IPS DF 6.9 (cell line): ENCODE measurements at regions not wholly inside any gene's neighbourhood (a gene's known extent, or its start where the extent isn't known, plus 50 kb on each side); places are given as distances from the start of the nearest gene placed in this dataset.

ENCODE experiments used
- DNase-seq: peaks from one replicate; pipeline ENCODE4 v3.0.0-alpha.2; 2013; ENCODE audit warnings: low read depth, low spot score
- H3K27ac ChIP-seq: one replicate; pipeline ENCODE4 v1.5.1; 2013; ENCODE audit warnings: low read length, control low read depth
- H3K27me3 ChIP-seq: 2 replicates; pipeline ENCODE4 v1.6.1; 2013; ENCODE audit warnings: mild to moderate bottlenecking, low read length; ENCODE audit not compliant: control insufficient read depth, insufficient read depth
- H3K36me3 ChIP-seq: 2 replicates; pipeline ENCODE4 v1.6.1; 2013; ENCODE audit warnings: low read length; ENCODE audit not compliant: control insufficient read depth, insufficient read depth
- H3K4me1 ChIP-seq: 2 replicates; pipeline ENCODE4 v1.6.1; 2013; ENCODE audit warnings: low read length; ENCODE audit not compliant: control insufficient read depth, insufficient read depth
- H3K4me3 ChIP-seq: 2 replicates; pipeline ENCODE4 v1.5.1; 2013; ENCODE audit warnings: mild to moderate bottlenecking, low read length
- H3K9me3 ChIP-seq: 2 replicates; pipeline ENCODE4 v1.6.1; 2013; ENCODE audit warnings: low read length, inconsistent platforms; ENCODE audit not compliant: control insufficient read depth, insufficient read depth
- WGBS: extraction: QIAGEN DNeasy Blood & Tissue Kit; methylation state at CpG from one replicate; pipeline ENCODE4 v1.1.7; 2013; ENCODE audit warnings: mixed read lengths, missing lambda C conversion rate; ENCODE audit not compliant: insufficient read length, insufficient coverage; 5-methylcytosine and 5-hydroxymethylcytosine counted together

GRCh38 chr11:130526846-130527245 is 78.4 kb downstream of the ADAMTS15 start:
- no CpG with 5 or more reads among the region's 3 CpGs for WGBS
- DNase-seq, result no peak
- H3K36me3 ChIP-seq, result no peaks in the 10 kb centered on the region
- H3K27ac ChIP-seq, result no peak overlapping the region
- H3K9me3 ChIP-seq, result no peaks in the 10 kb centered on the region
- no peak overlapping the region for H3K4me3 ChIP-seq
- H3K4me1 ChIP-seq, result peaks cover 4% of the 10 kb centered on the region; the same call in 1 of the 2 replicates
- no peaks in the 10 kb centered on the region for H3K27me3 ChIP-seq

- no peaks in the 10 kb centered on the region for H3K36me3 ChIP-seq
- no peaks in the 10 kb centered on the region for H3K27me3 ChIP-seq
- WGBS, result no CpG with 5 or more reads among the region's 5 CpGs
- peaks cover 4% of the 10 kb centered on the region; the same call in 1 of the 2 replicates for H3K4me1 ChIP-seq
- H3K27ac ChIP-seq, result no peak overlapping the region
- no peak overlapping the region for H3K4me3 ChIP-seq
- H3K9me3 ChIP-seq, result no peaks in the 10 kb centered on the region
- no peak for DNase-seq
Measured at GRCh38 chr11:130527636-130528297, 79.3 kb downstream of the ADAMTS15 start.

- no CpG with 5 or more reads among the region's 16 CpGs for WGBS
- no peaks in the 10 kb centered on the region; the same call in 1 of the 2 replicates for H3K4me1 ChIP-seq
- DNase-seq, result no peak
- H3K4me3 ChIP-seq, result no peak overlapping the region
- no peaks in the 10 kb centered on the region for H3K36me3 ChIP-seq
- no peaks in the 10 kb centered on the region for H3K9me3 ChIP-seq
- H3K27ac ChIP-seq, result no peak overlapping the region
- no peaks in the 10 kb centered on the region for H3K27me3 ChIP-seq
Measured at GRCh38 chr11:130528298-130529261, 80.1 kb downstream of the ADAMTS15 start.

DNA sequence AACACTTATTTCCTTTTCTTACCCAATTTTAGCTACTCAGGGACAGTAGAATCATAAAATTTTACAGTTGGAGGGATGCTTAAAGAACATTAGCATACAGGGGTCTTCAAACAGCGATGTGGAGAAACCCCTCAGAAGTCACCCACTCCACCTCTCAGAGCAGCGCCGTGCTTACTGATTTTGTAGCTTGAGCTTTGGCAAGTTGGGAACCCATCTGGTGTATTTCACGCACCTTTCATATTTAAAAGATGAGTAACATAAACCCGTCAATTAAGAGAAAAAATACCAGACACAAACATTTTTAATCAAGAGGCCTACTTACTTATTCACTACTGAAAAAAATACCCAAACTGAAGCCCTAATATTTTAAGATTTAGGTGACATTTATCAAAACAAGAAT is 80.9 kb downstream of the ADAMTS15 start:
- no peaks in the 10 kb centered on the region for H3K9me3 ChIP-seq
- H3K4me1 ChIP-seq, result no peaks in the 10 kb centered on the region
- DNase-seq, result no peak
- no peak overlapping the region for H3K4me3 ChIP-seq
- no peak overlapping the region for H3K27ac ChIP-seq
- no peaks in the 10 kb centered on the region for H3K27me3 ChIP-seq
- no peaks in the 10 kb centered on the region for H3K36me3 ChIP-seq
- WGBS, result no CpG with 5 or more reads among the region's 5 CpGs

DNA sequence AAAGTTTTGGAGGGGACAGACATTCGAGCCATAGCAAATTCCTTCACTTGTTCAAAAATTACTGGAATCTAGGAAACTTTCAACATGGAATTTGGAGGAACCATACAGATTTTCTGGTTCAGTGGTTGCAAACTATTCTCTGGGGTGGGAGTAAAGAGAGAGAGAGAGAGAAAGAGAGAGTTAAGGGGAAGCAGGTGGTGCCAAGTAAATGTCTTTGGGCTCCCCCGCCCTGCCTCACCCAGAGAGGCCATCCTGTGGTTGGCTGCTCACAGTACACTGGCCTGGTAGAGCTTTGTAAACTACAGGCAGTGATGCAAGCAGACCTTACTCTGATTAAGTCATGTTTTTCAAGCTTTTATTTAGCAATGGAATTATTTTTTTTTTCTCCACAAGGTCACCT is 82.6 kb downstream of the ADAMTS15 start:
- no CpG with 5 or more reads among the region's 2 CpGs for WGBS
- Histone ChIP-seq H3K4me3 (no peak overlapping the region), H3K27ac (no peak overlapping the region), H3K36me3 (no peaks in the 10 kb centered on the region), H3K9me3 (no peaks in the 10 kb centered on the region), H3K27me3 (no peaks in the 10 kb centered on the region), H3K4me1 (no peaks in the 10 kb centered on the region)
- DNase-seq, result no peak

DNA sequence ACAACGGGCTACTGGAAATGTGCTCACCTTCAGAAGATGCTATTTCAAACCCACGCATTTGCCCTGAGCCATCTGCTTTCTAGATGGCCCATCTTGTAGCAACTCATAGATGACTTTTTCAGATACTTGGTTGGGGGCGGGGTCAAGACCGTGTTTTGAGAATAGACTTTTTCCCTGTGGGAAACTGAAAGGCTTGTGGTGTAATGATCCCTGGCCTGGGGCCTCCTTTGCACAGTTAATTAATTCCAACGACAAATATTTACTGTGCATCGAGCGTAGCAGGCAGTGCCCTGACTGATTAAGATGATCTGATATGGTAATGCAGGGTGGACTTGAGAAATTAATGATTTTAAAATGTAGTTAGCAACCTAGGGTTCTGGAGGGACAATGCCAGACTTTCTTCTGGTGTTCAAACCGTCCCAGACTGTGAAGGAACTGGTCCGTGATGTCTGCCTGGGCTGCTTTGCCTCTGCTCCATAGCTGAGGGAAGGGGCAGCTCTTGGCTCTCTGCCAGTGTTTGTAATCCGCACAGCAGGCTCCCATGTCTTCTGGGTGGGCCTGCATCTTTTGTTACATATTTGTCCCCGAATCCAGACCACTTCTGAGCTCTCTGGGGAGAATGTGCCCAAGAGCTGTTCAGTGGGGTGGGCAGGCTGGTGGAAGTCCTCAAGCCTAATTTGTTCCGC is 84.8 kb downstream of the ADAMTS15 start:
- WGBS, result no CpG with 5 or more reads among the region's 12 CpGs
- Histone ChIP-seq H3K36me3 (no peaks in the 10 kb centered on the region), H3K27me3 (no peaks in the 10 kb centered on the region), H3K4me3 (no peak overlapping the region), H3K9me3 (no peaks in the 10 kb centered on the region), H3K27ac (no peak overlapping the region), H3K4me1 (no peaks in the 10 kb centered on the region)
- DNase-seq, result no peak

DNA sequence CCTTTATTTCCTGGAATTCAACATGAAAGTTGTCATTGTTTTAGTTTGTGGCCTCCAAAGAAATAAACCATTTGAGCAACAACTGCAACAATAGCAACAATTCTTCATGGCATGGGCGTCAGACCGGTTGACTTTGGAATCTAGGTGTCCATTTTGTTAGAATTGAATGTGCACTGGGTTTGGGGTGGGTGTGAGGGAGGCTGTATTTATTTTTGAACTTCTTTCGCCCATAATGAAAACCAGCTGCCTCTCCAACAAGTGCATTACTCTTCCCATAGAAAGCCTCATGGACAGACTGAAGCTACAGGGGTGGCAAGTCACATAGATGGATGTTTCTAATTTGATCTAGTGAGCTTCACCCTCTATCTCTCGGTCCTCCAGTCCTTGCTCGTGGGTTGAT is 85.4 kb downstream of the ADAMTS15 start:
- Histone ChIP-seq H3K4me1 (no peaks in the 10 kb centered on the region), H3K36me3 (no peaks in the 10 kb centered on the region), H3K27me3 (no peaks in the 10 kb centered on the region), H3K4me3 (no peak overlapping the region), H3K9me3 (no peaks in the 10 kb centered on the region), H3K27ac (no peak overlapping the region)
- DNase-seq, result no peak
- WGBS, result no CpG with 5 or more reads among the region's 5 CpGs

DNA sequence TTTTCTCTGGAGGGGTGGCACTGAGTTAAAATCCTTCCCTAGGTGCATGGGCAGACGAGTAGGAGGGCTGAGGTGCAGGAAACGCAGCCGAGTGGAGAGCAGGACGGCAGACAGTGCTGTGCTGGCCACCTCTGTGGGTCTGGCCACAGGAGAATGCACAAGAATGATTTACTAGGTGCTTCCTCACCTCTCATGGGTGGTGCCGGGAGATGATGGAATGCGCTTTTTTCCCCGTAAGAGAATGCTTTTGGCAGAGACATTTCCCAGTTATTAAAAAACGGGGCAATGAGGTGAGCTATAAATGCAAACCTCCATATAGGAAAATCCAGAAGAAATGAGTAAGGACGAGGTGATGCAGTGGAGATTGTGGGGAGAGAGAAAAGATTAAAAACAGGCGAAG is 86.1 kb downstream of the ADAMTS15 start:
- no peak overlapping the region for H3K4me3 ChIP-seq
- H3K27ac ChIP-seq, result no peak overlapping the region
- no peaks in the 10 kb centered on the region for H3K36me3 ChIP-seq
- H3K9me3 ChIP-seq, result no peaks in the 10 kb centered on the region
- H3K4me1 ChIP-seq, result no peaks in the 10 kb centered on the region
- WGBS, result no CpG with 5 or more reads among the region's 10 CpGs
- DNase-seq, result no peak
- no peaks in the 10 kb centered on the region for H3K27me3 ChIP-seq

DNA sequence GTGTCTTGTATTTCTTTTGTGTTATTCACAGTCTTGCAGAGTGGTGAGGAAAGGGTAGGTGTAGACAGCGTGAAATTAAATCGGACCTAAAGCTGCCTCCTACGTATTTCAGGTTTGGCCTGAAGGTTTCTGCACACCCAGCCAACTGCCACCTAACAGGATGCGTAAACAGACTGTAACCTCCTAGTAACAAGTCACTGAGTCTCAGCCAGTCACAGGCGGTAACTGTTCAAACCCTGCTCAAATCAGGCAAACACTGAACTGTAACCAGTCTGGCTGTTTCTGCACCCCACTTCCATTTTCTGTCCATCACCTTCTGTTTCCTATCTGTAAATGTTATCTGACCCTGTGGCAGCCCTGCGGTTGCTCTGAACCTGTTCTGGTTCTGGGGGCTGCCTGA is 87.1 kb downstream of the ADAMTS15 start:
- DNase-seq, result no peak
- H3K4me3 ChIP-seq, result no peak overlapping the region

More for the DNA sequence above, 87.1 kb downstream of the ADAMTS15 start:
- Histone ChIP-seq H3K4me1 (no peaks in the 10 kb centered on the region), H3K9me3 (no peaks in the 10 kb centered on the region), H3K27me3 (no peaks in the 10 kb centered on the region), H3K36me3 (no peaks in the 10 kb centered on the region), H3K27ac (no peak overlapping the region)
- WGBS, result no CpG with 5 or more reads among the region's 6 CpGs
